K562 (cell line): ENCODE measurements at regions not wholly inside any gene's neighbourhood (a gene's known extent, or its start where the extent isn't known, plus 50 kb on each side); places are given as distances from the start of the nearest gene placed in this dataset.
"Not testable (repeated sequence)": the region's sequence is repeated elsewhere in the genome, so short reads cannot be mapped to it uniquely, and the experiment has no call there.

ENCODE experiments used
- ARID1B ChIP-seq: fragments of 450-650 bp; IDR thresholded peaks from 2 replicates; pipeline ENCODE4 v1.6.1; 2016; ENCODE audit warnings: antibody characterized with exemption, mild to moderate bottlenecking, inconsistent platforms
- DPF2 ChIP-seq: fragments of 450-650 bp; IDR thresholded peaks from 2 replicates; pipeline ENCODE4 v1.6.1; 2016
- ELF4 ChIP-seq: fragments of 450-650 bp; formaldehyde crosslinking; IDR thresholded peaks from 2 replicates; pipeline ENCODE4 v1.4.0; 2022; ENCODE audit warnings: missing genetic modification characterization
- HNRNPLL ChIP-seq: fragments of 200-400 bp; formaldehyde crosslinking; IDR thresholded peaks from 2 replicates; pipeline ENCODE4 v1.6.1; 2017; ENCODE audit warnings: low read length, low read depth, mild to moderate bottlenecking; ENCODE audit not compliant: poor library complexity, severe bottlenecking
- KLF16 ChIP-seq: IDR thresholded peaks from 2 replicates; pipeline ENCODE4 v1.6.1; 2016; ENCODE audit warnings: antibody characterized with exemption
- KLF6 ChIP-seq: fragments of 250-450 bp; sonication (Bioruptor Pico); IDR thresholded peaks from 2 replicates; pipeline ENCODE4 v1.4.0; 2020; ENCODE audit warnings: mild to moderate bottlenecking, moderate library complexity, borderline replicate concordance
- LCOR ChIP-seq: sonication (generic); formaldehyde crosslinking; IDR thresholded peaks from 2 replicates; pipeline ENCODE4 v1.8.0; 2022; ENCODE audit warnings: mild to moderate bottlenecking, missing genetic modification reagents
- MEIS2 ChIP-seq: fragments of 450-650 bp; IDR thresholded peaks from 2 replicates; pipeline ENCODE4 v1.6.1; 2014; ENCODE audit warnings: mild to moderate bottlenecking; ENCODE audit not compliant: partially characterized antibody
- MLLT1 ChIP-seq, 2 experiments: fragments of 450-650 bp; IDR thresholded peaks; 2 replicates each; pipeline ENCODE4 v1.6.1; 2016
- MTA3 ChIP-seq: fragments of 450-650 bp; formaldehyde crosslinking; IDR thresholded peaks from 2 replicates; pipeline ENCODE4 v1.6.1; 2017; ENCODE audit warnings: mild to moderate bottlenecking, borderline replicate concordance
- NR4A1 ChIP-seq, 2 experiments: fragments of 250-450 bp in 1 of 2; fragments of 450-650 bp in 1 of 2; sonication (Bioruptor Pico) in 1 of 2; IDR thresholded peaks; 2 replicates each; pipeline versions ENCODE4 v1.4.0 to v1.6.1; 2016 to 2020; ENCODE audit warnings: mild to moderate bottlenecking in 2 of 2, missing compliant biosample characterization in 1 of 2, missing genetic modification characterization in 1 of 2, moderate library complexity in 1 of 2
- RNF2 ChIP-seq: sonication (generic); IDR thresholded peaks from 2 replicates; pipeline ENCODE4 v1.6.1; 2016
- THRB ChIP-seq: fragments of 450-650 bp; formaldehyde crosslinking; conservative IDR thresholded peaks from 2 replicates; pipeline ENCODE4 v1.4.0; 2022; ENCODE audit warnings: mild to moderate bottlenecking, missing genetic modification characterization
- ZBTB12 ChIP-seq: fragments of 250-450 bp; sonication (Bioruptor Pico); IDR thresholded peaks from 2 replicates; pipeline ENCODE4 v1.4.0; 2020
- ZFX ChIP-seq: sonication (generic); formaldehyde crosslinking; IDR thresholded peaks from 2 replicates; pipeline ENCODE4 v1.8.0; 2022; ENCODE audit warnings: mild to moderate bottlenecking, missing genetic modification reagents, moderate library complexity
- ZNF24 ChIP-seq: fragments of 450-650 bp; IDR thresholded peaks from 2 replicates; pipeline ENCODE4 v1.6.1; 2016
- ZNF644 ChIP-seq: fragments of 200-800 bp; sonication (Bioruptor generic); IDR thresholded peaks from 2 replicates; pipeline ENCODE4 v1.6.1; 2016; ENCODE audit warnings: low read depth, missing genetic modification characterization, missing compliant biosample characterization
- TF ChIP-seq, protein P1 (sequence below), 2 experiments: IDR thresholded peaks in 1 of 2; conservative IDR thresholded peaks in 1 of 2; 2 replicates each; pipeline ENCODE4 v1.6.1; 2016; ENCODE audit warnings: low read depth in 2 of 2, mild to moderate bottlenecking in 1 of 2, missing compliant biosample characterization in 1 of 2, missing genetic modification characterization in 1 of 2, moderate library complexity in 1 of 2
- TF ChIP-seq, protein P2 (sequence below): sonication (generic); IDR thresholded peaks from 2 replicates; pipeline ENCODE4 v1.6.1; 2016

DNA sequence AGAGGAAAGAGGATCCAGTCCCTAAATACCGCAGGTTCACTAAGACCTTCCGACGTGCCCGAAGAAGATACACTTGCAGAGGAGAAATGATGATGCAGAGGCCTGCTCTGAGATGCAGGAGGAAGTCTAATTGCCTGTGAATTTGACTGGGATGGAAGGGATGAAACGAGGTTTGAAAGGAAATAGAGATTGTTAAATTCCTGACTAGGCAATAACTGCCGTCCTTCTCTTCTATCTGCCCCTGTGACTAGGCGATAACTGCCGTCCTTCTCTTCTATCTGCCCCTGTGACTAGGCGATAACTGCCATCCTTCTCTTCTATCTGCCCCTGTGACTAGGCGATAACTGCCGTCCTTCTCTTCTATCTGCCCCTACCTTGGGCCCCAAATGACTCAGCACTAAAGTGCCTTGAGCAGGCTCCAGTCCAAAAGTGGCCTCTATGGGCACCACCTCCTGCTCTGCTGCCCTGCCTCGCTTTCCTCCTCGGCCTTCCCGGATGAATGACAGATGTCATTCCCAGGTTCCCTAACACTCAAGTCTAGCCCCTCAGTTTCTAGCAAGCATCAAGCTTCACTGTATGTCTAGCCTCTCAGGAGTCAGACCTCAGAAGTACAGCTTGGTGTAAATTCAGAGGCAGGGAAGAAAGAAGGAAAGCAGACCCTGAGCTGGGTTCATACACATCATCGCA is 189.1 kb downstream of the FOXD4L6 start (continued):
- TF ChIP-seq ZNF24: 0 out of 2 replicates have a peak, but pooled peaks have one; percentile 9
- peak; percentile 100 for TF ChIP-seq DPF2
- TF ChIP-seq ELF4 (CRISPR knock-in tag): peak; percentile 99
- peak; percentile 96 for TF ChIP-seq KLF16
- peak; percentile 24; the same call in 1 of the 2 replicates for TF ChIP-seq KLF6 (CRISPR knock-in tag)
- TF ChIP-seq MLLT1 (IDR thresholded peaks at IDR 0.05): peak; percentile 68 to 70; a peak in 2 of 4 replicates
- TF ChIP-seq, protein P1, sequence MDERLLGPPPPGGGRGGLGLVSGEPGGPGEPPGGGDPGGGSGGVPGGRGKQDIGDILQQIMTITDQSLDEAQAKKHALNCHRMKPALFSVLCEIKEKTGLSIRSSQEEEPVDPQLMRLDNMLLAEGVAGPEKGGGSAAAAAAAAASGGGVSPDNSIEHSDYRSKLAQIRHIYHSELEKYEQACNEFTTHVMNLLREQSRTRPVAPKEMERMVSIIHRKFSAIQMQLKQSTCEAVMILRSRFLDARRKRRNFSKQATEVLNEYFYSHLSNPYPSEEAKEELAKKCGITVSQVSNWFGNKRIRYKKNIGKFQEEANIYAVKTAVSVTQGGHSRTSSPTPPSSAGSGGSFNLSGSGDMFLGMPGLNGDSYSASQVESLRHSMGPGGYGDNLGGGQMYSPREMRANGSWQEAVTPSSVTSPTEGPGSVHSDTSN (CRISPR knock-in tag; IDR thresholded peaks at IDR 0.05; ENCODE audit: low read depth): not testable (repeated sequence)
- TF ChIP-seq, protein P1 (tag; conservative IDR thresholded peaks at IDR 0.05; ENCODE audit: low read depth): peak; percentile 70
- peak; percentile 55; the same call in 1 of the 2 replicates for TF ChIP-seq NR4A1 (CRISPR knock-in tag; IDR thresholded peaks at IDR 0.05)
- TF ChIP-seq NR4A1 (tag; IDR thresholded peaks at IDR 0.05): peak; percentile 94
- peak; percentile 93 for TF ChIP-seq RNF2
- TF ChIP-seq, protein P2, sequence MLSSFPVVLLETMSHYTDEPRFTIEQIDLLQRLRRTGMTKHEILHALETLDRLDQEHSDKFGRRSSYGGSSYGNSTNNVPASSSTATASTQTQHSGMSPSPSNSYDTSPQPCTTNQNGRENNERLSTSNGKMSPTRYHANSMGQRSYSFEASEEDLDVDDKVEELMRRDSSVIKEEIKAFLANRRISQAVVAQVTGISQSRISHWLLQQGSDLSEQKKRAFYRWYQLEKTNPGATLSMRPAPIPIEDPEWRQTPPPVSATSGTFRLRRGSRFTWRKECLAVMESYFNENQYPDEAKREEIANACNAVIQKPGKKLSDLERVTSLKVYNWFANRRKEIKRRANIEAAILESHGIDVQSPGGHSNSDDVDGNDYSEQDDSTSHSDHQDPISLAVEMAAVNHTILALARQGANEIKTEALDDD: peak; percentile 88
- peak; percentile 84 for TF ChIP-seq MTA3
- TF ChIP-seq ZBTB12 (CRISPR knock-in tag): peak; percentile 42
- TF ChIP-seq ZFX (CRISPR knock-in tag): peak; percentile 24; the same call in 1 of the 2 replicates
- TF ChIP-seq LCOR (CRISPR knock-in tag): peak; percentile 47
- TF ChIP-seq THRB (CRISPR knock-in tag): peak; percentile 94
- TF ChIP-seq ZNF644: peak; percentile 89
- peak; percentile 63 for TF ChIP-seq MEIS2
- TF ChIP-seq HNRNPLL: peak; percentile 52
- peak; percentile 100 for TF ChIP-seq ARID1B
